ENCODE measurements at regions not wholly inside any gene's neighbourhood (a gene's known extent, or its start where the extent isn't known, plus 50 kb on each side); places are given as distances from the start of the nearest gene placed in this dataset.

DNA sequence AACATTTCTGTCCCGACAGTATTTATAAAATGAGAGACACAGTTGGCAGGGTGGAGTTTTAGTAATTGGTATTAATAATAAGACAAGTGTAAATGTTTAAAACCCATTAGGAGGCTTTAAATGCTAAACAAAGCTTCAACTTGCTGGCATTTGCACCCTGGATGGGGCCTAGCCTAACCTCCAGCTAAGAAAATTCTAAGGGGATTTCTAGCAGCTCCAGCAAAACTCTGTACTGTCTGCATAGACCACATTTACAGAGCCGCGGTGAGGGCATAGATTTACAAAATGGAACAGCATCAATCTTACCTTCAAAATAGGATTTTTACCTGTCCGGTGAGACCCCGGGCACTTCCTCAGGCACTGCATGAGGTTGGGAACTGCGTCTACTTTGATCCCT, 113.9 kb upstream of the ANO1 start:
- Histone ChIP-seq H2BK15ac (ENCODE audit: low read length) (no peak overlapping the region), H2BK12ac (ENCODE audit: low read depth, low read length) (no peak overlapping the region), H3K23ac (ENCODE audit: insufficient read length) (no peak overlapping the region), H3K4me1 (replicated peaks in 1 of 4; ENCODE audit: control insufficient read depth in 3 of 4, insufficient read depth in 4 of 4, low read length in 3 of 4) (peaks cover 0 to 26% (median 16%) of the 10 kb centered on the region in 4 experiments; a peak in 6 of 7 replicates), H4K91ac (replicated peaks; ENCODE audit: insufficient read length, low read length) (no peak overlapping the region), H2BK20ac (ENCODE audit: low read length) (no peak overlapping the region), H4K5ac (ENCODE audit: insufficient read length, low read depth, low read length) (no peak overlapping the region), H3K18ac (ENCODE audit: extremely low read depth, low read length) (no peak overlapping the region), H2AFZ (ENCODE audit: low read length) (no peak overlapping the region), H2BK120ac (replicated peaks; ENCODE audit: low read depth, low read length) (no peak overlapping the region), H3K27me3 (replicated peaks in 1 of 4; ENCODE audit: control insufficient read depth in 3 of 4, extremely low read depth in 1 of 4, insufficient read depth in 3 of 4, low read length in 3 of 4) (no peaks in the 10 kb centered on the region; a peak in 1 of 7 replicates), H2AK5ac (ENCODE audit: low read depth, low read length) (no peak overlapping the region), H3K4me2 (ENCODE audit: insufficient read depth in 1 of 2, low read depth in 2 of 2, low read length in 2 of 2) (no peak overlapping the region), H3K4ac (replicated peaks; ENCODE audit: insufficient read length, low read depth, low read length) (no peak overlapping the region), H3K14ac (ENCODE audit: insufficient read length) (no peak overlapping the region), H4K8ac (ENCODE audit: extremely low read depth, insufficient read depth, low read length) (no peak overlapping the region), H3K9me3 (ENCODE audit: insufficient read depth in 2 of 2, low read depth in 1 of 2, low read length in 1 of 2) (no peaks in the 10 kb centered on the region; a peak in 1 of 4 replicates), H3K4me3 (ENCODE audit: extremely low read depth in 1 of 4, insufficient read depth in 2 of 4, low read depth in 3 of 4, low read length in 4 of 4) (no peak overlapping the region), H3K36me3 (ENCODE audit: control insufficient read depth in 2 of 4, insufficient read depth in 4 of 4, low read length in 3 of 4) (no peaks in the 10 kb centered on the region), H3K79me2 (ENCODE audit: control insufficient read depth in 1 of 2, insufficient read depth in 2 of 2, low read length in 2 of 2) (no peaks in the 10 kb centered on the region), H2BK5ac (ENCODE audit: low read depth, low read length) (no peak overlapping the region), H3K23me2 (ENCODE audit: low read depth, low read length) (no peaks in the 10 kb centered on the region), H3K27ac (ENCODE audit: low read depth, low read length) (no peak overlapping the region), H4K20me1 (replicated peaks in 1 of 2; ENCODE audit: control insufficient read depth in 1 of 2, insufficient read depth in 2 of 2, low read length in 2 of 2) (no peaks in the 10 kb centered on the region), H3K9ac (replicated peaks in 1 of 4; ENCODE audit: extremely low read depth in 1 of 4, low read depth in 3 of 4, low read length in 3 of 4) (no peak overlapping the region), H3K56ac (replicated peaks; ENCODE audit: insufficient read length, low read depth, low read length) (no peak overlapping the region), H3K79me1 (ENCODE audit: low read depth, low read length) (no peaks in the 10 kb centered on the region)
- 89% methylated on average over 6 of the region's 6 CpGs; no CpG with 5 or more reads in 1 of the 2 experiments for WGBS, 2 experiments (ENCODE audit: extremely low coverage in 1 of 2, insufficient coverage in 1 of 2, insufficient read length in 1 of 2, insufficient replicate concordance in 2 of 2, low coverage in 1 of 2, low lambda C conversion rate in 2 of 2, missing lambda C conversion rate in 1 of 2)
- no peak for DNase-seq (ENCODE audit: low read depth in 1 of 2, low spot score in 2 of 2)
- TF ChIP-seq EZH2 (IDR thresholded peaks at IDR 0.05; ENCODE audit: low read depth, low read length, severe bottlenecking): no peak
- TF ChIP-seq BRCA1 (IDR thresholded peaks at IDR 0.05; ENCODE audit: low read depth, low read length): no peak
- no peak for TF ChIP-seq CBX5 (IDR thresholded peaks at IDR 0.05; ENCODE audit: low read depth, low read length)
- no peak for TF ChIP-seq TCF12 (IDR thresholded peaks at IDR 0.05; ENCODE audit: low read depth, low read length)
- no peak for TF ChIP-seq TAF1 (IDR thresholded peaks at IDR 0.05; ENCODE audit: low read depth, low read length)
- TF ChIP-seq GABPA (IDR thresholded peaks at IDR 0.05; ENCODE audit: borderline replicate concordance, insufficient read depth, low read length): no peak
- TF ChIP-seq SUZ12 (IDR thresholded peaks at IDR 0.05; ENCODE audit: low read length): no peak
- CTCF ChIA-PET (ENCODE audit: partially characterized antibody): interaction anchor here (0.7 to 2.5 kb wide), 6 partner anchors 11 to 213 kb away, joined by 3 to 9 read pairs (median 3); no protein-coding TSS in a partner anchor
- POLR2A ChIA-PET (ENCODE audit: partially characterized antibody): interaction anchor here (0.9 kb wide), 1 partner anchor 18 kb away, joined by 3 read pairs; no protein-coding TSS in a partner anchor
- FAIRE-seq: no peak
